ENCODE measurements at regions not wholly inside any gene's neighbourhood (a gene's known extent, or its start where the extent isn't known, plus 50 kb on each side); places are given as distances from the start of the nearest gene placed in this dataset.

- Histone ChIP-seq H3K4me1 (ENCODE audit: insufficient read depth, low read length) (peaks cover 11% of the 10 kb centered on the region), H3K27me3 (ENCODE audit: control insufficient read depth in 1 of 2, insufficient read depth in 2 of 2, low read length in 2 of 2) (no peaks in the 10 kb centered on the region), H3K9me3 (ENCODE audit: low read length) (no peaks in the 10 kb centered on the region), H3K36me3 (replicated peaks in 1 of 2; ENCODE audit: control insufficient read depth in 1 of 2, insufficient read depth in 2 of 2, low read length in 2 of 2) (no peaks in the 10 kb centered on the region), H3K4me2 (ENCODE audit: low read depth, low read length) (no peak overlapping the region), H4K20me1 (ENCODE audit: insufficient read depth, low read length) (no peaks in the 10 kb centered on the region), H3K79me2 (ENCODE audit: insufficient read depth, low read length) (no peaks in the 10 kb centered on the region), H2AFZ (ENCODE audit: low read length) (no peak overlapping the region), H3K4me3 (replicated peaks in 1 of 3; ENCODE audit: insufficient read depth in 1 of 3, low read depth in 2 of 3, low read length in 3 of 3) (no peak overlapping the region), H3K9ac (ENCODE audit: insufficient read depth, low read depth, low read length) (no peak overlapping the region), H3K27ac (ENCODE audit: extremely low read length, insufficient read depth, low read length) (no peak overlapping the region)
- intact Hi-C loops (cut with micrococcal nuclease; ENCODE audit: unreplicated experiment) (no loop called here), in situ Hi-C loops (cut with HindIII; ENCODE audit: extremely low pct_ligation_motif_present, low pct_unique_long_range_greater_than_20kb) (no loop called here)
- no TSS peak for BruUV-seq (replicated peaks)
- ChIA-PET CTCF (ENCODE audit: low intra/inter-chr PET ratio, low total read pairs) (no interaction called here), POLR2A (no interaction called here)
- FAIRE-seq (no peak), DNase-seq (ENCODE audit: low spot score) (no peak), ATAC-seq (no peak)
- TF ChIP-seq ZNF883 (CRISPR knock-in tag; IDR thresholded peaks at IDR 0.05; ENCODE audit: not compliant biosample characterization): no peak
- TF ChIP-seq ZBTB46 (CRISPR knock-in tag; IDR thresholded peaks at IDR 0.05; ENCODE audit: borderline replicate concordance): no peak
- TF ChIP-seq SAP130 (CRISPR knock-in tag; IDR thresholded peaks at IDR 0.05; ENCODE audit: low read depth): no peak
- TF ChIP-seq NR0B2 (CRISPR knock-in tag; IDR thresholded peaks at IDR 0.05): no peak
- TF ChIP-seq DDIT3 (CRISPR knock-in tag; IDR thresholded peaks at IDR 0.05): no peak
- no peak for TF ChIP-seq ZNF296 (CRISPR knock-in tag; conservative IDR thresholded peaks at IDR 0.05)
- no peak for TF ChIP-seq ZC3H4 (CRISPR knock-in tag; IDR thresholded peaks at IDR 0.05; ENCODE audit: borderline replicate concordance)
- TF ChIP-seq ZNF780A (CRISPR knock-in tag; IDR thresholded peaks at IDR 0.05): no peak
Observed at GRCh38 chr3:177994976-177995375, 541.3 kb upstream of the KCNMB2 start.
